ENCODE measurements at regions not wholly inside any gene's neighbourhood (a gene's known extent, or its start where the extent isn't known, plus 50 kb on each side); places are given as distances from the start of the nearest gene placed in this dataset.

GRCh38 chr2:200750323-200750910, 61.3 kb upstream of the BZW1 start:
- no peak overlapping the region for H3K9ac ChIP-seq
- H3K36me3 ChIP-seq = peaks cover 52% of the 10 kb centered on the region; the same call in 1 of the 2 replicates
- no peak overlapping the region for H3K4me2 ChIP-seq
- H3K4me3 ChIP-seq = no peak overlapping the region
- no peak for TF ChIP-seq Cebpa-rat (IDR thresholded peaks at IDR 0.05)
- H3K9me3 ChIP-seq = no peaks in the 10 kb centered on the region
- no peaks in the 10 kb centered on the region for H3K27me3 ChIP-seq
- no peaks in the 10 kb centered on the region for H4K20me1 ChIP-seq
- peaks cover 24% of the 10 kb centered on the region for H3K4me1 ChIP-seq
- no peak overlapping the region for H3K27ac ChIP-seq

GRCh38 chr2:200751786-200752185, 59.9 kb upstream of the BZW1 start:
- TF ChIP-seq Cebpa-rat (IDR thresholded peaks at IDR 0.05) = no peak
- H3K4me2 ChIP-seq = no peak overlapping the region
- H3K9ac ChIP-seq = no peak overlapping the region
- no peak overlapping the region for H3K4me3 ChIP-seq
- H3K27ac ChIP-seq = no peak overlapping the region
- peaks cover 3% of the 10 kb centered on the region; the same call in 1 of the 2 replicates for H4K20me1 ChIP-seq
- no peaks in the 10 kb centered on the region for H3K27me3 ChIP-seq
- H3K4me1 ChIP-seq = peaks cover 29% of the 10 kb centered on the region
- H3K36me3 ChIP-seq = peaks cover 53% of the 10 kb centered on the region; the same call in 1 of the 2 replicates
- H3K9me3 ChIP-seq = no peaks in the 10 kb centered on the region

GRCh38 chr2:200752332-200752731, 59.4 kb upstream of the BZW1 start:
- peaks cover 57% of the 10 kb centered on the region; the same call in 1 of the 2 replicates for H3K36me3 ChIP-seq
- H3K9ac ChIP-seq = no peak overlapping the region
- no peaks in the 10 kb centered on the region for H3K9me3 ChIP-seq
- H3K27ac ChIP-seq = no peak overlapping the region
- no peaks in the 10 kb centered on the region for H3K27me3 ChIP-seq
- no peak overlapping the region for H3K4me2 ChIP-seq
- peaks cover 8% of the 10 kb centered on the region; the same call in 1 of the 2 replicates for H4K20me1 ChIP-seq
- no peak overlapping the region for H3K4me3 ChIP-seq
- no peak for TF ChIP-seq Cebpa-rat (IDR thresholded peaks at IDR 0.05)
- H3K4me1 ChIP-seq = peaks cover 29% of the 10 kb centered on the region

DNA sequence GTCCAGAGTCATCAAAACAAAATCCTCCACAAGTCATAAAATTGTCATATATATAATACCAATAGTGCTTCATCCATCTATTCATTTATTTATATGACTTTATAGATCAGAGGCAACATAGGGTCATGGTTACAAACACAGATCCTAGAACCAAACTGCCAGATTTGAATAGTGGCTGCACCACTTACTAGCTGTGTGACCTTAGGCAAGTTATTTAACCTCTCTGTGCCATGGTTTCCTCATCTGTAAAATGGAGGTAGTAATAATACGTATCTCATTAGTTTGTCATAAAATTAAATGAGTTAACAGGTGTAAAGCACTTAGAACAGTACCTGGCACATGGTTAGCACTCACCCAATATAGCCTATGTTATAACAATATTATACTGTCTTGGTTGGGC, 58.9 kb upstream of the BZW1 start:
- no peak overlapping the region for H3K4me3 ChIP-seq
- H3K36me3 ChIP-seq = peaks cover 58% of the 10 kb centered on the region; the same call in 1 of the 2 replicates
- H3K27me3 ChIP-seq = no peaks in the 10 kb centered on the region
- peaks cover 10% of the 10 kb centered on the region; the same call in 1 of the 2 replicates for H4K20me1 ChIP-seq
- no peak overlapping the region for H3K4me2 ChIP-seq
- H3K9me3 ChIP-seq = no peaks in the 10 kb centered on the region
- H3K9ac ChIP-seq = no peak overlapping the region
- peaks cover 29% of the 10 kb centered on the region for H3K4me1 ChIP-seq
- no peak for TF ChIP-seq Cebpa-rat (IDR thresholded peaks at IDR 0.05)
- H3K27ac ChIP-seq = no peak overlapping the region

DNA sequence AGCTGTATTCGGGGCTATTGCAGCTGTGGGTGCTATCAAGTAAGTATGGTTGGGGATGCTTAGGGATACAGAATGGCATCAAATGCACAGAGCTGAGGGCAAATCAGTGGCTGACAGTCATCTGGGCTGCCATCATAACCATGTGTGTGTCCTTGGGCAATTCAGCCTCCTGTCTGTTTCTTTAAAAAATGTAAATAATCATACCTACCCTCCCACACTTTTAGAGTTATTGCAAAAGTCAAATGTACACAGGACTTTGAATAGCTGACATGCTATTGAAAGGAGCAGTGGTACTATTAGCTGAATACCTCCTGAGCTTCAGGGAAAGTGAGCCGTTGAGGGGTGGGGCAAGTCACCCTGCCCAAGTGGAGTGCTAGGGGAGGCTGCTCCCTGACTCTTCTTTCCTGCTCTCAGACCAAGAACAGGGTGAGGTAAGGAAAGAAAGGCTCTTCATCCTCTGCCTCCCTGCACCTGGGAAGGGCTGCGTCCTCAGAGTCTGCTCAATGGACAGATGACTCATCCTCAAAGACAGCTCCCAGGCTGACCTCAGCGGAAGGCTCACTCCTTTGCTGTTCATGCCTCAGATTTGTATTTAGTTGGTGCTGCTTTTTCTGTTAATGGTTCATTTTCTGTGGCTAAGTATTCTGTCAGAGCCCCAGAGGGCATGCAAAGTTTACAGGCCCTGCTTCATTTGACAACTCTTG, 54.9 kb upstream of the BZW1 start:
- Histone ChIP-seq H3K27ac (no peak overlapping the region), H3K27me3 (no peaks in the 10 kb centered on the region), H4K20me1 (peaks cover 10% of the 10 kb centered on the region; the same call in 1 of the 2 replicates), H3K9ac (no peak overlapping the region; the same call in 1 of the 2 replicates), H3K4me1 (peaks cover 25% of the 10 kb centered on the region), H3K36me3 (peaks cover 45% of the 10 kb centered on the region; the same call in 1 of the 2 replicates), H3K4me2 (peak overlapping the region; percentile 55), H3K4me3 (no peak overlapping the region), H3K9me3 (no peaks in the 10 kb centered on the region)
- no peak for TF ChIP-seq Cebpa-rat (IDR thresholded peaks at IDR 0.05)

DNA sequence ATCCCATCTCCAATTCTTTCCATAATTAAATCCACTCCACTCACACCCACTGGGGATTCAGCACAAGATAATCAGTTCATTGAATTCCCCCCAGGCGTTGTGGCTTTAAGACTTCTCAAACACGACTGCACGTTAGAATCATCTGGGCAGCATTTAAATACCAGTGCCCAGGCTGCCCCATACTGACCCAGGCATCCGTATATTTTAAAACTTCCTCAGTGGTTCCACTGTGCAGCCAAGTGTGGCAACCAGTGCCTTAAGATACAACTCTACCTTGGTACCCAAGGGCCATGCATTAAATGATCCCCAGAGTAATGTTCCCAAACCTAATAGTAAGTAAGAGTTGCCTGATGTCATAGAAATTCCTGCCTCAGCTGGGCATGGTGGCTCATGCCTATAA, 54.3 kb upstream of the BZW1 start:
- no peak for TF ChIP-seq Cebpa-rat (IDR thresholded peaks at IDR 0.05)
- Histone ChIP-seq H3K4me3 (no peak overlapping the region), H3K4me1 (peaks cover 25% of the 10 kb centered on the region), H3K36me3 (peaks cover 44% of the 10 kb centered on the region; the same call in 1 of the 2 replicates), H3K27me3 (no peaks in the 10 kb centered on the region), H3K9ac (no peak overlapping the region; the same call in 1 of the 2 replicates), H3K27ac (no peak overlapping the region), H3K9me3 (no peaks in the 10 kb centered on the region), H3K4me2 (peak overlapping the region; percentile 55), H4K20me1 (peaks cover 10% of the 10 kb centered on the region; the same call in 1 of the 2 replicates)

DNA sequence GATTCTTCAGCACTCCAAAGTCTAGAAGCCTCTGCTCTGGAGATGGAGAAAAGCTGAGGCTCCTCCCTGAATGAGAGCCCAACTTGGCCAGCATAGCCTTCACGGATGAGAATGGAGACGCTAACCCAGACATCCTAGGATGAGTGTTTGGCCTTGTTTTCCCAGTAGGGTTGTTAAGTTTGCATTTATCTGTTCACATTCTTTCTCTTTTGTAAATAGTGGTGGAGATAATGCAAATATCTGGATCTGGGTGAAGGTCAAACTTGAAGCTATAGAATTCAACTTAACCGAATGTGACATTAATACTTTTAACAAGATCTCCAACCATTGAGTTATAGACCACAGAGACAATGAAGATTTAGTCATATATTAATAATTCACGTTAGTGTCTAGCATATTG, 53.4 kb upstream of the BZW1 start:
- TF ChIP-seq Cebpa-rat (IDR thresholded peaks at IDR 0.05) = no peak
- Histone ChIP-seq H3K4me1 (peaks cover 25% of the 10 kb centered on the region), H3K4me2 (peak overlapping the region; percentile 55; the same call in 1 of the 2 replicates)

GRCh38 chr2:200761266-200761665, 50.4 kb upstream of the BZW1 start:
- peaks cover 28% of the 10 kb centered on the region; the same call in 1 of the 2 replicates for H3K36me3 ChIP-seq
- H4K20me1 ChIP-seq = peaks cover 10% of the 10 kb centered on the region; the same call in 1 of the 2 replicates
- H3K9ac ChIP-seq = no peak overlapping the region
- H3K4me1 ChIP-seq = peaks cover 33% of the 10 kb centered on the region
- no peak overlapping the region for H3K27ac ChIP-seq
- TF ChIP-seq Cebpa-rat (IDR thresholded peaks at IDR 0.05) = no peak
- no peaks in the 10 kb centered on the region for H3K27me3 ChIP-seq
- H3K9me3 ChIP-seq = no peaks in the 10 kb centered on the region
- H3K4me2 ChIP-seq = no peak overlapping the region
- H3K4me3 ChIP-seq = no peak overlapping the region

More for the DNA sequence above, 53.4 kb upstream of the BZW1 start:
- Histone ChIP-seq H3K9ac (no peak overlapping the region), H4K20me1 (peaks cover 10% of the 10 kb centered on the region; the same call in 1 of the 2 replicates), H3K27ac (no peak overlapping the region), H3K27me3 (no peaks in the 10 kb centered on the region), H3K4me3 (no peak overlapping the region), H3K9me3 (no peaks in the 10 kb centered on the region), H3K36me3 (peaks cover 44% of the 10 kb centered on the region; the same call in 1 of the 2 replicates)
